OCI-LY3 (cell line): ENCODE measurements at regions not wholly inside any gene's neighbourhood (a gene's known extent, or its start where the extent isn't known, plus 50 kb on each side); places are given as distances from the start of the nearest gene placed in this dataset.

Source experiments
- H2AFZ ChIP-seq: fragments of 200-600, 300-600 bp; shearing (Covaris generic); 2 replicates; pipeline ENCODE4 v1.6.0; 2014; ENCODE audit warnings: antibody characterized with exemption, low read depth, low read length
- H3K27ac ChIP-seq: fragments of 200-600, 300-600 bp; sonication (generic); 2 replicates; pipeline ENCODE4 v1.5.1; 2014; ENCODE audit warnings: mild to moderate bottlenecking, low read length, moderate library complexity, mixed read lengths
- H3K27me3 ChIP-seq: fragments of 200-600, 300-600 bp; sonication (generic); 2 replicates; pipeline ENCODE4 v1.6.1; 2014; ENCODE audit warnings: low read depth, low read length, mixed read lengths
- H3K36me3 ChIP-seq: fragments of 200-600, 300-600 bp; sonication (generic); replicated peaks from 2 replicates; pipeline ENCODE3; 2014; ENCODE audit warnings: low read depth, low read length, mixed read lengths
- H3K4me1 ChIP-seq: fragments of 300-600, 200-600 bp; sonication (generic); 2 replicates; pipeline ENCODE4 v1.6.1; 2014; ENCODE audit warnings: low read length, mixed read lengths
- H3K4me2 ChIP-seq: fragments of 200-600, 300-600 bp; sonication (generic); 2 replicates; pipeline ENCODE4 v1.6.1; 2014; ENCODE audit warnings: low read length, mixed read lengths
- H3K4me3 ChIP-seq: fragments of 300-600, 200-600 bp; sonication (generic); 2 replicates; pipeline ENCODE4 v1.5.1; 2014; ENCODE audit warnings: antibody characterized with exemption, mild to moderate bottlenecking, low read length, moderate library complexity
- H3K79me2 ChIP-seq: fragments of 300-600, 200-600 bp; shearing (Covaris generic); 2 replicates; pipeline ENCODE4 v1.6.1; 2014; ENCODE audit warnings: mild to moderate bottlenecking, low read length, mixed read lengths
- H3K9ac ChIP-seq: fragments of 300-600, 200-600 bp; shearing (Covaris generic); 2 replicates; pipeline ENCODE4 v1.6.0; 2014; ENCODE audit warnings: mild to moderate bottlenecking, low read length, moderate library complexity
- H3K9me3 ChIP-seq: fragments of 200-600, 300-600 bp; shearing (Covaris generic); 2 replicates; pipeline ENCODE4 v1.6.1; 2014; ENCODE audit warnings: low read length, mixed read lengths; ENCODE audit not compliant: insufficient read depth
- H4K20me1 ChIP-seq: fragments of 200-600, 300-600 bp; sonication (generic); 2 replicates; pipeline ENCODE4 v1.6.1; 2016; ENCODE audit warnings: low read length, mixed read lengths; ENCODE audit not compliant: insufficient read depth
- EZH2phosphoT487 ChIP-seq: fragments of 200-600 bp; shearing (Covaris generic); IDR thresholded peaks from 2 replicates; pipeline ENCODE4 v1.6.1; 2018; ENCODE audit warnings: antibody characterized with exemption, mixed run types, low read depth
- TF ChIP-seq, protein P1 (sequence below): fragments of 200-600, 300-600 bp; sonication (generic); IDR thresholded peaks from 2 replicates; pipeline ENCODE4 v1.5.1; 2014; ENCODE audit warnings: antibody characterized with exemption, low read length, low read depth

DNA sequence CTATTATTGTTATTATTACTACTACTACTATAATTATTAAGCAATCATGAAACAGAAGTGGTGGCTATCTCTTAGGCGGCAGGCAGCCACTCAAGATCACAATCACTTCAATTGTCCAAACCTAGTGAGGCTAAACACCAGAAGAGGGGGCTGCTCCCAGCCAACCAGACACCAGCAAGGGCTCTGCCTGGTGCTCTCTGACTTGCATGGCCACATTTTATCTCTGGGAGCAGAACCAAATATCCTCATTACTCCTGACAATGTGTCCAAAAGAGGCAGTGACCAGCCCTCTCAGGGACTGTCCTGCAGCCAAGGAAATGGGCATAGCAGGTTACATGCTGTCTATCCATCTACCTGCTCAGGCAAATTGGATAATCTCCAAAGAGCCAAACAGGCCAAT, 187.4 kb upstream of the PDE1C start:
- H2AFZ ChIP-seq, result no peak overlapping the region
- H3K36me3 ChIP-seq, result no peaks in the 10 kb centered on the region
- H3K27ac ChIP-seq, result no peak overlapping the region
- no peak overlapping the region for H3K9ac ChIP-seq
- peaks cover 41% of the 10 kb centered on the region for H3K4me1 ChIP-seq
- TF ChIP-seq EZH2phosphoT487, result no peak
- TF ChIP-seq, protein P1, sequence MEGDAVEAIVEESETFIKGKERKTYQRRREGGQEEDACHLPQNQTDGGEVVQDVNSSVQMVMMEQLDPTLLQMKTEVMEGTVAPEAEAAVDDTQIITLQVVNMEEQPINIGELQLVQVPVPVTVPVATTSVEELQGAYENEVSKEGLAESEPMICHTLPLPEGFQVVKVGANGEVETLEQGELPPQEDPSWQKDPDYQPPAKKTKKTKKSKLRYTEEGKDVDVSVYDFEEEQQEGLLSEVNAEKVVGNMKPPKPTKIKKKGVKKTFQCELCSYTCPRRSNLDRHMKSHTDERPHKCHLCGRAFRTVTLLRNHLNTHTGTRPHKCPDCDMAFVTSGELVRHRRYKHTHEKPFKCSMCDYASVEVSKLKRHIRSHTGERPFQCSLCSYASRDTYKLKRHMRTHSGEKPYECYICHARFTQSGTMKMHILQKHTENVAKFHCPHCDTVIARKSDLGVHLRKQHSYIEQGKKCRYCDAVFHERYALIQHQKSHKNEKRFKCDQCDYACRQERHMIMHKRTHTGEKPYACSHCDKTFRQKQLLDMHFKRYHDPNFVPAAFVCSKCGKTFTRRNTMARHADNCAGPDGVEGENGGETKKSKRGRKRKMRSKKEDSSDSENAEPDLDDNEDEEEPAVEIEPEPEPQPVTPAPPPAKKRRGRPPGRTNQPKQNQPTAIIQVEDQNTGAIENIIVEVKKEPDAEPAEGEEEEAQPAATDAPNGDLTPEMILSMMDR, result no peak
- H3K27me3 ChIP-seq, result no peaks in the 10 kb centered on the region
- H3K79me2 ChIP-seq, result no peaks in the 10 kb centered on the region
- H3K9me3 ChIP-seq, result no peaks in the 10 kb centered on the region
- no peak overlapping the region for H3K4me3 ChIP-seq
- H4K20me1 ChIP-seq, result no peaks in the 10 kb centered on the region
- H3K4me2 ChIP-seq, result no peak overlapping the region

DNA sequence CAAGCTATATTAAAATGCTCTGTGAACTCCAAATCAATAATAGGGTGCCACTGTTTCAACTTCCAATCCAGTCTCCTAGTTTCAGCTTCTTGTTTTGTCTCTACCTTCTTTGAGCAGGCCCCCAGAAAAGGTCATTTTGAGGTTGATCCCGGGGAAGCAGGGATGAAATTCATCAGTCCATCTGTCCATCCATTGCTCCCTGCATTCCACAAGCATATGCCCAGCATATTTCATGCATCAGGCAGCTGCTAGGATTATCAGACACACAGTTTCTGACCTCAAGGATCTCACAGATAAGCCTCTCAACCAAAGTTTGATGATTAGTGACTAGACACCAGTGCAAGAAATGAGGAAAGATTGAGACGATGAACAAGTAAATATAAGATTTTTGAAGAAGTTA, 186.6 kb upstream of the PDE1C start:
- Histone ChIP-seq H3K27me3 (no peaks in the 10 kb centered on the region), H2AFZ (no peak overlapping the region), H3K4me1 (peaks cover 41% of the 10 kb centered on the region), H3K4me3 (no peak overlapping the region), H3K9me3 (no peaks in the 10 kb centered on the region), H3K4me2 (no peak overlapping the region), H3K36me3 (no peaks in the 10 kb centered on the region), H3K27ac (no peak overlapping the region), H3K79me2 (no peaks in the 10 kb centered on the region), H4K20me1 (no peaks in the 10 kb centered on the region), H3K9ac (no peak overlapping the region)
- no peak for TF ChIP-seq EZH2phosphoT487
- TF ChIP-seq, protein P1, result no peak

DNA sequence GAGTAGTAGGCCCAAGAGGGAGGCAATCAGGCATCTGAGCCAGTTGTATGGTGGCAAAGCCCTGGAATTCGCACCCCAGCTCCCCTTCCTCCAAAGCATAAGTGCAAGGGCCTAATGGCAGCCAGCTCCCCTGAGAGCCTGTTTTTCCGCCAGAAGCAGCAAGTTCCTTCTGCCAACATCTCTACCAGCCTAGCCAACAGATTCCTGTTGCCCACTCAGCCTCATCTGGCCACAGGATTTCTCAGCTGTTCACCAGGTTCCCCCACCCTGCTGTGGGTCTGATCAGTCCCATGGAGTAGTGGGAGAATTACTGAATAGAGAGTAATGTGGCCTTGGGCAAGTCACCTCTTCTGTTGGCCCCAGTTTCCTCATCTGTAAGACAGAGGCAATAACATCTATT, 186.2 kb upstream of the PDE1C start:
- no peak overlapping the region for H3K9ac ChIP-seq
- H3K79me2 ChIP-seq, result no peaks in the 10 kb centered on the region
- H3K4me3 ChIP-seq, result no peak overlapping the region
- no peaks in the 10 kb centered on the region for H4K20me1 ChIP-seq
- no peak for TF ChIP-seq EZH2phosphoT487
- TF ChIP-seq, protein P1, result no peak
- H3K27ac ChIP-seq, result no peak overlapping the region
- H2AFZ ChIP-seq, result no peak overlapping the region
- peaks cover 37% of the 10 kb centered on the region for H3K4me1 ChIP-seq
- H3K27me3 ChIP-seq, result no peaks in the 10 kb centered on the region
- H3K4me2 ChIP-seq, result no peak overlapping the region
- no peaks in the 10 kb centered on the region for H3K9me3 ChIP-seq
- no peaks in the 10 kb centered on the region for H3K36me3 ChIP-seq

DNA sequence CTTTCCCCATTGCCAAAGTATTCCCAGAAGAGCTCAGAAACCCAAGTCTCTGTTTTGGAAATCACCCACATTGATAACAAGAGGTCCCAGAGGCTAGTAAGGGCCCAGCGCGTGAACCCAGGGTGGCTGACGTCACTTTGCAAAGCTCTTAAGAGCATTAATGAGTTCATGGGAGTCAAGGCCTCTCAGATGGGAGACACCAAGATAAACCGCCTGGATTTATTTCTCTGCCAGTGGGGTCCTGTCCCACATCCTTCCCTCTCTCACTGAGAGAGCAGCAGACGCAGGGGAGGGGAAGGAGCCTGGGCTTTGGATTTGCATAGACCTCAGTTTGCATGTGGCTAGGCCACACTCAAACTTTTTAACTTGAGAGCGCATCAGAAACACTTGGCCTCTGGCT, 184.8 kb upstream of the PDE1C start:
- no peak for TF ChIP-seq EZH2phosphoT487
- TF ChIP-seq, protein P1, result no peak
- Histone ChIP-seq H4K20me1 (no peaks in the 10 kb centered on the region), H2AFZ (no peak overlapping the region), H3K27ac (no peak overlapping the region), H3K9me3 (no peaks in the 10 kb centered on the region), H3K4me2 (peak overlapping the region; percentile 56), H3K9ac (no peak overlapping the region), H3K27me3 (no peaks in the 10 kb centered on the region), H3K79me2 (no peaks in the 10 kb centered on the region), H3K4me3 (0 out of 2 replicates have a peak overlapping the region, but pooled peaks have one; percentile 26), H3K36me3 (no peaks in the 10 kb centered on the region), H3K4me1 (peaks cover 24% of the 10 kb centered on the region)
